GM12873 (cell line): ENCODE measurements at regions not wholly inside any gene's neighbourhood (a gene's known extent, or its start where the extent isn't known, plus 50 kb on each side); places are given as distances from the start of the nearest gene placed in this dataset.

Source experiments
- TF ChIP-seq, protein P1 (sequence below): IDR thresholded peaks from 2 replicates; pipeline ENCODE4 v1.5.1; 2012; ENCODE audit warnings: low read depth, mild to moderate bottlenecking, moderate library complexity, low read length, control low read depth; ENCODE audit not compliant: insufficient read depth; ENCODE audit errors: missing control alignments

DNA sequence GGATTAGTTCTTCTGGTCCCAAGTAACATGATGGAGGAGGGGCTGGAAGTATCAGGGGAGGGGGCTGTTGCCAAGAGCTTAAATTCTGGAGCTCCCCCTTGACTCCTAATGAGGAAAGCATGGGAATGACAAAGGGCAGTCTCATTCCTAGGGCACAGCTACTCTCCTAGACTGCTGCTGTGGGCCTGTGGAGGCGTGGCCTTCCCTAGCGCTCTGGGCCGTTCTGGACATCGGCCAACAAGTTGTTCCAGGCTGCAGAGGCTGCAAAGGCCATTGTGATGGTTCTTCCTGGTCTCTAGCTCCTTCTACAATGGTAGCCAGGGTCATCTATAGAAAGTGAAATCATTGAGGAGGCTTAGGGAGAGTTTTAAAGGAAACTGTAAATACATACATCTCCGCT lies 916.6 kb downstream of the DIAPH3 start:
- TF ChIP-seq, protein P1, sequence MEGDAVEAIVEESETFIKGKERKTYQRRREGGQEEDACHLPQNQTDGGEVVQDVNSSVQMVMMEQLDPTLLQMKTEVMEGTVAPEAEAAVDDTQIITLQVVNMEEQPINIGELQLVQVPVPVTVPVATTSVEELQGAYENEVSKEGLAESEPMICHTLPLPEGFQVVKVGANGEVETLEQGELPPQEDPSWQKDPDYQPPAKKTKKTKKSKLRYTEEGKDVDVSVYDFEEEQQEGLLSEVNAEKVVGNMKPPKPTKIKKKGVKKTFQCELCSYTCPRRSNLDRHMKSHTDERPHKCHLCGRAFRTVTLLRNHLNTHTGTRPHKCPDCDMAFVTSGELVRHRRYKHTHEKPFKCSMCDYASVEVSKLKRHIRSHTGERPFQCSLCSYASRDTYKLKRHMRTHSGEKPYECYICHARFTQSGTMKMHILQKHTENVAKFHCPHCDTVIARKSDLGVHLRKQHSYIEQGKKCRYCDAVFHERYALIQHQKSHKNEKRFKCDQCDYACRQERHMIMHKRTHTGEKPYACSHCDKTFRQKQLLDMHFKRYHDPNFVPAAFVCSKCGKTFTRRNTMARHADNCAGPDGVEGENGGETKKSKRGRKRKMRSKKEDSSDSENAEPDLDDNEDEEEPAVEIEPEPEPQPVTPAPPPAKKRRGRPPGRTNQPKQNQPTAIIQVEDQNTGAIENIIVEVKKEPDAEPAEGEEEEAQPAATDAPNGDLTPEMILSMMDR, result no peak

DNA sequence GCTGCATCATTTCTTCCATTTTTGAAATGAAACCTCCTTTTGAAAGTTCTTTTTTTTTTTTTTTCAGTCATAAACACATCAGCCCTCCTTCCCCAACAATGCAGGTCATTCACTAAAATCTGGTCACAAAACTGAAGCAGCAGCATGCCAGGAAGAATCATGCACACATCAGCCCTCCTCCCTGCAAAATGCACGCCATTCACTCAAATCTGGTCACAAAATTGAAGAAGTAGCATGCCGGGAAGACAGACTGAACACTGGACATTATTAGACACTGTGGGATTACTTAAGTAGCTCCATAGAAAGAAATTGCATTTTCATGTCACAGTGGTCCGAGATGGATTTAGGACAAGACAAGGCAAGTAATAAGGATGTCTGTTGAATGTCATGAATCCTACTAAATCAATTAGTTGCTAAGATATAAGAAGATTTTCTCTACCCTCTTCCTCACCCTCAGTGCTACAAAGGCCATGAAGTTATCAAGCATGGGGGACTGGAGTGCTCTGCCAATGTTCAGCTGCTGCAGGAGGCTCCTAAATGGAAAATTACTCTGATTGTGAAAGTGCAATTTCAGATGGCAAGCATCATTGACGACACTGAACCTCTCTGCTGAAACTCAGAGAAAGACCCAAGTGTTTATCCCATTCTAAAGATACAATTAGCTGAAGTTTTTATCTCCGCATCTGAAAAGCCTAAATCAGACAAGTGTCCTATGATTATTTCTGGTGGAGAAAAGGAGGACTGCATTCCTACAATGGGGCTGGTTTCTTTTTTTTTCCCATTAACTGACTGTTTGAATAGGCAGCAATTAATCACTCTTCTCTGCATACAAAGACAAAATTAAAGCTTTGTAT lies 913.2 kb downstream of the DIAPH3 start:
- TF ChIP-seq, protein P1, result no peak

- TF ChIP-seq, protein P1, result no peak
Observed at GRCh38 chr13:59259165-59260000, 904.3 kb downstream of the DIAPH3 start.

DNA sequence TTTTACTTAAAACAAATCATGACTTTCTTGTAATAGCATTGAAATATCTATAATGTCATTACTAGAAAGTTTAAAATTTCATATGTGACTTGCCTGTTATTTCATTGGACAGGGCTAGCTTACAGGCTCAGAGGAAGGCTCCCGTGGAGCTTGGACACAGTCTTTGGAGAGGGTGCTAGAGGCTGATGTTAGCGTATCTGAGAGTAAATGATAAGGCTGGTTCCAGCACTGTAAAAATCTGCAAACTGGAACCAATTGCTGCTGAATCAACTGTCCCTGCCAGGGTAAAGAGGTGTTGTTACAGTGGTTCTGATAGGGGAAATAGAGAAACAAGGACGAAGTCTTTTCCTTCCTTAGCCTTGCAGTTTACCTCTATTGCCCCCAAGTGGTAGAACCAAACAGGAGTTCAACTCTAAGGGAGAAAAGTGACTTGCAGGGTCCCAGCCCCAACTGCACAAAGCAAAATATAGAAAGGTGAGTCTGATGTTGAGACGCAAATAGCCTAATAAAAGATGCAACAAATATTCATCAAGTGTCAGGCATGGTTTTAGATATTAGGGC lies 901.7 kb downstream of the DIAPH3 start:
- TF ChIP-seq, protein P1, result peak; percentile 34

DNA sequence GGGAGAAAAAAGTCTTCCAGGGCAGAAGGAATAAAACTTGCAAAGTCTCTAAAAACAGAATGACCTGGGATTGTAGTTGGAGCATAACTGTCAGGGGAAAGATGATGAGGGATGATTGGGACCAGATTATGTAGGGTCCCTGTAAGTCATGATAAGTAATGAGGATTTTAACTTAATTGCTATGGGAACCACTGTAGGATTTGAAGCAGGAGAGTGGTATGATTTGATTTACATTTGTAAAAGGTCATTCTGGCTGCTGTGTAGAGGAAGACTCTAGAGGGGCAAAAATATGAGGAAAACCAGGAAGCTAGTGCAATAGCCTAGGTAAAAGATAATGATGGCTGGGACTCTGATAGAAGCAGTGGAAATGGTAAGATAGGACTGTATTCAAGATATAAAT lies 900.2 kb downstream of the DIAPH3 start:
- TF ChIP-seq, protein P1, result no peak

- TF ChIP-seq, protein P1, result no peak
Observed at GRCh38 chr13:59266478-59267063, 897.2 kb downstream of the DIAPH3 start.
